HepG2 (cell line): ENCODE measurements at regions not wholly inside any gene's neighbourhood (a gene's known extent, or its start where the extent isn't known, plus 50 kb on each side); places are given as distances from the start of the nearest gene placed in this dataset.

Source experiments
- DMAP1 ChIP-seq: IDR thresholded peaks from 2 replicates; pipeline ENCODE4 v1.6.1; 2016
- MLLT10 ChIP-seq: sonication (generic); formaldehyde crosslinking; IDR thresholded peaks from 2 replicates; pipeline ENCODE4 v1.4.0; 2020; ENCODE audit warnings: missing genetic modification reagents
- NR3C1 ChIP-seq: sonication (generic); formaldehyde crosslinking; IDR thresholded peaks from 2 replicates; pipeline ENCODE4 v1.4.0; 2020; ENCODE audit warnings: missing genetic modification reagents
- PTBP1 ChIP-seq: fragments of 200-400 bp; formaldehyde crosslinking; IDR thresholded peaks from 2 replicates; pipeline ENCODE4 v1.6.1; 2018; ENCODE audit warnings: low read length, low read depth; ENCODE audit not compliant: poor library complexity, severe bottlenecking
- RXRB ChIP-seq: IDR thresholded peaks from 2 replicates; pipeline ENCODE4 v1.6.1; 2016; ENCODE audit warnings: borderline replicate concordance, missing genetic modification reagents, missing compliant biosample characterization
- SALL1 ChIP-seq: sonication (generic); formaldehyde crosslinking; IDR thresholded peaks from 2 replicates; pipeline ENCODE4 v1.8.0; 2022; ENCODE audit warnings: mild to moderate bottlenecking, missing genetic modification reagents
- SNRNP70 ChIP-seq: fragments of 200-400 bp; formaldehyde crosslinking; IDR thresholded peaks from 2 replicates; pipeline ENCODE4 v1.6.1; 2017; ENCODE audit warnings: mild to moderate bottlenecking, low read depth, low read length, moderate library complexity
- TAF1 ChIP-seq: sonication (generic); formaldehyde crosslinking; IDR thresholded peaks from 2 replicates; pipeline ENCODE4 v1.4.0; 2020; ENCODE audit warnings: missing genetic modification reagents
- THYN1 ChIP-seq: sonication (generic); formaldehyde crosslinking; IDR thresholded peaks from 2 replicates; pipeline ENCODE4 v1.8.1; 2023; ENCODE audit warnings: low read depth, mild to moderate bottlenecking, moderate library complexity, missing genetic modification reagents, borderline replicate concordance
- ZFP37 ChIP-seq: sonication (generic); formaldehyde crosslinking; IDR thresholded peaks from 2 replicates; pipeline ENCODE4 v1.4.0; 2020; ENCODE audit warnings: missing genetic modification reagents, borderline replicate concordance
- ZFP82 ChIP-seq: sonication (generic); formaldehyde crosslinking; IDR thresholded peaks from 2 replicates; pipeline ENCODE4 v1.5.1; 2020; ENCODE audit warnings: mild to moderate bottlenecking, missing genetic modification reagents, borderline replicate concordance
- ZFYVE20 ChIP-seq: sonication (generic); formaldehyde crosslinking; IDR thresholded peaks from 2 replicates; pipeline ENCODE4 v1.8.0; 2023; ENCODE audit warnings: low read depth, mild to moderate bottlenecking, moderate library complexity, missing genetic modification reagents, borderline replicate concordance
- ZNF138 ChIP-seq: sonication (generic); formaldehyde crosslinking; IDR thresholded peaks from 2 replicates; pipeline ENCODE4 v1.5.0; 2020; ENCODE audit warnings: mild to moderate bottlenecking, low read depth, missing genetic modification reagents
- ZNF33A ChIP-seq: sonication (generic); formaldehyde crosslinking; IDR thresholded peaks from 2 replicates; pipeline ENCODE4 v1.5.1; 2020; ENCODE audit warnings: missing genetic modification reagents, mild to moderate bottlenecking, moderate library complexity, borderline replicate concordance
- ZNF503 ChIP-seq: sonication (generic); formaldehyde crosslinking; IDR thresholded peaks from 2 replicates; pipeline ENCODE4 v1.4.0; 2020; ENCODE audit warnings: missing genetic modification reagents
- ZNF747 ChIP-seq: sonication (generic); formaldehyde crosslinking; IDR thresholded peaks from 2 replicates; pipeline ENCODE4 v1.8.1; 2023; ENCODE audit warnings: missing genetic modification reagents, mild to moderate bottlenecking, borderline replicate concordance
- ZNF788 ChIP-seq: sonication (generic); formaldehyde crosslinking; IDR thresholded peaks from 2 replicates; pipeline ENCODE4 v1.5.0; 2020; ENCODE audit warnings: mild to moderate bottlenecking, missing genetic modification reagents, borderline replicate concordance
- TF ChIP-seq, protein P1 (sequence below): sonication (generic); formaldehyde crosslinking; IDR thresholded peaks from 2 replicates; pipeline ENCODE4 v1.4.0; 2020; ENCODE audit warnings: missing genetic modification reagents, borderline replicate concordance
- TF ChIP-seq, protein P2 (sequence below): sonication (generic); formaldehyde crosslinking; IDR thresholded peaks from 2 replicates; pipeline ENCODE4 v1.4.0; 2020; ENCODE audit warnings: missing genetic modification reagents

DNA sequence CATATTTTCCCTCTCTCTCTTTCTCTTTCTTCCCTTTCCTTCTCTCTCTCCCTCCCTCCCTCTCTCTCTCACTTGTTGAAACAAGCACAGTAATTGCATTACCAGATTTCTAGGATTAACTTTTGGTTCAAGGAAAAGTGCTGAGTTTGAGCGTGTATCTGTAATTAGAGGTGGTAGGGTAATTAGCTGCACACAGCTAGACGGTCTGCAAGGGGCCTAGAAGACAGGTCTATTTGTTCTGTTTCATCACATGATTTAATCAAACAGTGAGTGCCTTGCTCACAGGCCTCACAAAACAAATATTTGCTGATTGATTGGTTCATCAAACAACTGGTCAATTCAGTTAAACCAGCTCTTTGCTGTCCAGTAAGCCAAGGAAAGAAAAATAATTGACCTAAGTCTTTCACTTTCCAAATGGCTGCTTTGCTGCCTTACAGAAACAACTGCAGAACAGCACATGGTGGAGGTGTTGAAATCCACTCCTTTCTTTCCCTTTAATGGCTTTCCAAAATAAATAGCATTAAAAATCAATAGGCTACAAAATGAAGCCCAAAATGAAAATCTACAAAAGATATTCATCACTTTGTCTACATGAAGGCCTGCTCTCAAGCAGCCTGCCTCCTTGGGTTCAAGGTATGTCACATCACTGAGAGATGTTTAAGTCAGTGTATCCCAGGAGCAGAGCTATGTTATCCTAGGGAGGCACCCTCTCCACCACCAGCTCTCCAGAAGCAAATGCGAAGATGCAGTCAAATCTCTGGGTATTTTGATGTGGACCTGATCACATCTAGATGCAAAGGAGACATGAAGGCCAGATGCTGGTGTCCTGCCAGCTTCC is 264.4 kb upstream of the SIX2 start (continued):
- TF ChIP-seq, protein P1, sequence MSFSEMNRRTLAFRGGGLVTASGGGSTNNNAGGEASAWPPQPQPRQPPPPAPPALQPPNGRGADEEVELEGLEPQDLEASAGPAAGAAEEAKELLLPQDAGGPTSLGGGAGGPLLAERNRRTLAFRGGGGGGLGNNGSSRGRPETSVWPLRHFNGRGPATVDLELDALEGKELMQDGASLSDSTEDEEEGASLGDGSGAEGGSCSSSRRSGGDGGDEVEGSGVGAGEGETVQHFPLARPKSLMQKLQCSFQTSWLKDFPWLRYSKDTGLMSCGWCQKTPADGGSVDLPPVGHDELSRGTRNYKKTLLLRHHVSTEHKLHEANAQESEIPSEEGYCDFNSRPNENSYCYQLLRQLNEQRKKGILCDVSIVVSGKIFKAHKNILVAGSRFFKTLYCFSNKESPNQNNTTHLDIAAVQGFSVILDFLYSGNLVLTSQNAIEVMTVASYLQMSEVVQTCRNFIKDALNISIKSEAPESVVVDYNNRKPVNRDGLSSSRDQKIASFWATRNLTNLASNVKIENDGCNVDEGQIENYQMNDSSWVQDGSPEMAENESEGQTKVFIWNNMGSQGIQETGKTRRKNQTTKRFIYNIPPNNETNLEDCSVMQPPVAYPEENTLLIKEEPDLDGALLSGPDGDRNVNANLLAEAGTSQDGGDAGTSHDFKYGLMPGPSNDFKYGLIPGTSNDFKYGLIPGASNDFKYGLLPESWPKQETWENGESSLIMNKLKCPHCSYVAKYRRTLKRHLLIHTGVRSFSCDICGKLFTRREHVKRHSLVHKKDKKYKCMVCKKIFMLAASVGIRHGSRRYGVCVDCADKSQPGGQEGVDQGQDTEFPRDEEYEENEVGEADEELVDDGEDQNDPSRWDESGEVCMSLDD, result no peak
- TF ChIP-seq NR3C1 (no peak), ZFYVE20 (CRISPR knock-in tag) (no peak), RXRB (peak; percentile 97), ZNF138 (CRISPR knock-in tag) (no peak), ZNF503 (CRISPR knock-in tag) (peak; percentile 99), DMAP1 (CRISPR knock-in tag) (0 out of 2 replicates have a peak, but pooled peaks have one; percentile 45), SALL1 (CRISPR knock-in tag) (peak; percentile 70; the same call in 1 of the 2 replicates), ZNF788 (CRISPR knock-in tag) (no peak), PTBP1 (no peak), MLLT10 (CRISPR knock-in tag) (no peak), TAF1 (CRISPR knock-in tag) (0 out of 2 replicates have a peak, but pooled peaks have one; percentile 9), ZNF33A (CRISPR knock-in tag) (no peak), ZFP37 (CRISPR knock-in tag) (no peak), ZFP82 (CRISPR knock-in tag) (no peak), SNRNP70 (no peak), ZNF747 (CRISPR knock-in tag) (no peak), THYN1 (no peak)
- TF ChIP-seq, protein P2, sequence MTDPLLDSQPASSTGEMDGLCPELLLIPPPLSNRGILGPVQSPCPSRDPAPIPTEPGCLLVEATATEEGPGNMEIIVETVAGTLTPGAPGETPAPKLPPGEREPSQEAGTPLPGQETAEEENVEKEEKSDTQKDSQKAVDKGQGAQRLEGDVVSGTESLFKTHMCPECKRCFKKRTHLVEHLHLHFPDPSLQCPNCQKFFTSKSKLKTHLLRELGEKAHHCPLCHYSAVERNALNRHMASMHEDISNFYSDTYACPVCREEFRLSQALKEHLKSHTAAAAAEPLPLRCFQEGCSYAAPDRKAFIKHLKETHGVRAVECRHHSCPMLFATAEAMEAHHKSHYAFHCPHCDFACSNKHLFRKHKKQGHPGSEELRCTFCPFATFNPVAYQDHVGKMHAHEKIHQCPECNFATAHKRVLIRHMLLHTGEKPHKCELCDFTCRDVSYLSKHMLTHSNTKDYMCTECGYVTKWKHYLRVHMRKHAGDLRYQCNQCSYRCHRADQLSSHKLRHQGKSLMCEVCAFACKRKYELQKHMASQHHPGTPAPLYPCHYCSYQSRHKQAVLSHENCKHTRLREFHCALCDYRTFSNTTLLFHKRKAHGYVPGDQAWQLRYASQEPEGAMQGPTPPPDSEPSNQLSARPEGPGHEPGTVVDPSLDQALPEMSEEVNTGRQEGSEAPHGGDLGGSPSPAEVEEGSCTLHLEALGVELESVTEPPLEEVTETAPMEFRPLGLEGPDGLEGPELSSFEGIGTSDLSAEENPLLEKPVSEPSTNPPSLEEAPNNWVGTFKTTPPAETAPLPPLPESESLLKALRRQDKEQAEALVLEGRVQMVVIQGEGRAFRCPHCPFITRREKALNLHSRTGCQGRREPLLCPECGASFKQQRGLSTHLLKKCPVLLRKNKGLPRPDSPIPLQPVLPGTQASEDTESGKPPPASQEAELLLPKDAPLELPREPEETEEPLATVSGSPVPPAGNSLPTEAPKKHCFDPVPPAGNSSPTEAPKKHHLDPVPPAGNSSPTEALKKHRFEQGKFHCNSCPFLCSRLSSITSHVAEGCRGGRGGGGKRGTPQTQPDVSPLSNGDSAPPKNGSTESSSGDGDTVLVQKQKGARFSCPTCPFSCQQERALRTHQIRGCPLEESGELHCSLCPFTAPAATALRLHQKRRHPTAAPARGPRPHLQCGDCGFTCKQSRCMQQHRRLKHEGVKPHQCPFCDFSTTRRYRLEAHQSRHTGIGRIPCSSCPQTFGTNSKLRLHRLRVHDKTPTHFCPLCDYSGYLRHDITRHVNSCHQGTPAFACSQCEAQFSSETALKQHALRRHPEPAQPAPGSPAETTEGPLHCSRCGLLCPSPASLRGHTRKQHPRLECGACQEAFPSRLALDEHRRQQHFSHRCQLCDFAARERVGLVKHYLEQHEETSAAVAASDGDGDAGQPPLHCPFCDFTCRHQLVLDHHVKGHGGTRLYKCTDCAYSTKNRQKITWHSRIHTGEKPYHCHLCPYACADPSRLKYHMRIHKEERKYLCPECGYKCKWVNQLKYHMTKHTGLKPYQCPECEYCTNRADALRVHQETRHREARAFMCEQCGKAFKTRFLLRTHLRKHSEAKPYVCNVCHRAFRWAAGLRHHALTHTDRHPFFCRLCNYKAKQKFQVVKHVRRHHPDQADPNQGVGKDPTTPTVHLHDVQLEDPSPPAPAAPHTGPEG (CRISPR knock-in tag), result no peak
